OCI-LY1 (cell line): ENCODE measurements at regions not wholly inside any gene's neighbourhood (a gene's known extent, or its start where the extent isn't known, plus 50 kb on each side); places are given as distances from the start of the nearest gene placed in this dataset.

ENCODE experiments used
- EZH2 ChIP-seq: fragments of 200-600 bp; sonication (generic), shearing (Covaris generic); IDR thresholded peaks from 2 replicates; pipeline ENCODE4 v1.8.0; 2017; ENCODE audit warnings: borderline replicate concordance, mixed run types, mild to moderate bottlenecking, antibody characterized with exemption, low read length, moderate library complexity, mixed read lengths
- TF ChIP-seq, protein P1 (sequence below): fragments of 200-600 bp; sonication (generic), shearing (Covaris generic); IDR thresholded peaks from 2 replicates; pipeline ENCODE4 v1.5.1; 2017; ENCODE audit warnings: mild to moderate bottlenecking, antibody characterized with exemption, low read length, moderate library complexity, mixed read lengths

DNA sequence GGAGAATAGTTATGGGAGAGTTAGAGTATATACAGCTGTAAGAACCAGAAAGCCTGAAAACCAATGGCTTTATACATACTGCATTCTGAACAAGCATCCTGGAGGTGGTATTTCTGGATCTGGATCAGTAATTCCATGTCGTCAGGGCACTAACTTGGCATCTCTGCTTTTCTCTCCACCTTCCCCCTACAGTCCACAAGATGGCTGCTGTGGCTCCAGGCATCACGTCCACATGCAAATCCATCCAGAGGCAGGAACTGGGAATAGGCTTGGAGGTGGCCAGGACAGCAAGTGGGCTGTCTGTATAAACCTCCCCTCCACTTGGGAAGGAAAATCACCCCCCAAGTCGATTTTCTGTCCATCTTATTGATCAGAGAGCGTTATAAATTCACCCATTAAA, 86.2 kb upstream of the WDR26 start:
- TF ChIP-seq, protein P1, sequence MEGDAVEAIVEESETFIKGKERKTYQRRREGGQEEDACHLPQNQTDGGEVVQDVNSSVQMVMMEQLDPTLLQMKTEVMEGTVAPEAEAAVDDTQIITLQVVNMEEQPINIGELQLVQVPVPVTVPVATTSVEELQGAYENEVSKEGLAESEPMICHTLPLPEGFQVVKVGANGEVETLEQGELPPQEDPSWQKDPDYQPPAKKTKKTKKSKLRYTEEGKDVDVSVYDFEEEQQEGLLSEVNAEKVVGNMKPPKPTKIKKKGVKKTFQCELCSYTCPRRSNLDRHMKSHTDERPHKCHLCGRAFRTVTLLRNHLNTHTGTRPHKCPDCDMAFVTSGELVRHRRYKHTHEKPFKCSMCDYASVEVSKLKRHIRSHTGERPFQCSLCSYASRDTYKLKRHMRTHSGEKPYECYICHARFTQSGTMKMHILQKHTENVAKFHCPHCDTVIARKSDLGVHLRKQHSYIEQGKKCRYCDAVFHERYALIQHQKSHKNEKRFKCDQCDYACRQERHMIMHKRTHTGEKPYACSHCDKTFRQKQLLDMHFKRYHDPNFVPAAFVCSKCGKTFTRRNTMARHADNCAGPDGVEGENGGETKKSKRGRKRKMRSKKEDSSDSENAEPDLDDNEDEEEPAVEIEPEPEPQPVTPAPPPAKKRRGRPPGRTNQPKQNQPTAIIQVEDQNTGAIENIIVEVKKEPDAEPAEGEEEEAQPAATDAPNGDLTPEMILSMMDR, result no peak
- no peak for TF ChIP-seq EZH2
